Neuronal stem cell (in vitro differentiated cells): ENCODE measurements at regions not wholly inside any gene's neighbourhood (a gene's known extent, or its start where the extent isn't known, plus 50 kb on each side); places are given as distances from the start of the nearest gene placed in this dataset.

ENCODE experiments used
- DNase-seq: peaks from one replicate; pipeline ENCODE4 v3.0.0-alpha.2; 2013; ENCODE audit warnings: low spot score
- H2AFZ ChIP-seq: one replicate; pipeline ENCODE4 v1.6.1; 2013; ENCODE audit warnings: mild to moderate bottlenecking, low read length, inconsistent platforms
- H2AK5ac ChIP-seq: 2 replicates; pipeline ENCODE4 v1.6.1; 2013; ENCODE audit warnings: low read depth, mild to moderate bottlenecking, inconsistent platforms, low read length, moderate library complexity, mixed read lengths
- H2BK120ac ChIP-seq: 2 replicates; pipeline ENCODE4 v1.6.1; 2013; ENCODE audit warnings: low read depth, mild to moderate bottlenecking, inconsistent platforms, low read length, moderate library complexity, mixed read lengths
- H2BK12ac ChIP-seq: one replicate; pipeline ENCODE4 v1.6.1; 2013; ENCODE audit warnings: low read length, inconsistent platforms
- H2BK15ac ChIP-seq: 2 replicates; pipeline ENCODE4 v1.6.1; 2013; ENCODE audit warnings: mild to moderate bottlenecking, low read length, inconsistent platforms, mixed read lengths
- H2BK5ac ChIP-seq: one replicate; pipeline ENCODE4 v1.6.1; 2013; ENCODE audit warnings: inconsistent platforms, mild to moderate bottlenecking, low read length, moderate library complexity
- H3K14ac ChIP-seq: one replicate; pipeline ENCODE4 v1.6.1; 2013; ENCODE audit warnings: low read length, inconsistent platforms
- H3K18ac ChIP-seq: 2 replicates; pipeline ENCODE4 v1.6.1; 2013; ENCODE audit warnings: low read length, inconsistent platforms
- H3K23ac ChIP-seq: 2 replicates; pipeline ENCODE4 v1.6.1; 2013; ENCODE audit warnings: low read depth, mild to moderate bottlenecking, mixed read lengths, low read length, inconsistent platforms; ENCODE audit not compliant: poor library complexity
- H3K27ac ChIP-seq: replicated peaks from 3 replicates; pipeline ENCODE4 v1.5.1; 2013; ENCODE audit warnings: low read length, inconsistent platforms
- H3K27me3 ChIP-seq, 3 experiments: 2 replicates each; pipeline ENCODE4 v1.6.1; 2013; ENCODE audit warnings: low read length in 3 of 3, mild to moderate bottlenecking in 2 of 3, inconsistent platforms in 1 of 3, low read depth in 1 of 3, mixed read lengths in 1 of 3, moderate library complexity in 1 of 3; ENCODE audit not compliant: control insufficient read depth in 3 of 3, insufficient read depth in 3 of 3
- H3K36me3 ChIP-seq, 2 donors: replicated peaks in 1 of 2; 2 replicates each; pipeline ENCODE4 v1.6.1; 2013; ENCODE audit warnings: low read length in 2 of 2; ENCODE audit not compliant: control insufficient read depth in 2 of 2, insufficient read depth in 2 of 2
- H3K4ac ChIP-seq: 2 replicates; pipeline ENCODE4 v1.6.1; 2013; ENCODE audit warnings: inconsistent platforms, mild to moderate bottlenecking, low read length, moderate library complexity
- H3K4me1 ChIP-seq, 2 donors: 1 replicate in 1 of 2; 2 replicates in 1 of 2; pipeline ENCODE4 v1.6.1; 2013; ENCODE audit warnings: low read length in 2 of 2, low read depth in 1 of 2; ENCODE audit not compliant: control insufficient read depth in 2 of 2, insufficient read depth in 1 of 2
- H3K4me2 ChIP-seq: one replicate; pipeline ENCODE4 v1.6.1; 2013; ENCODE audit warnings: mild to moderate bottlenecking, low read length, inconsistent platforms; ENCODE audit not compliant: insufficient read depth, poor library complexity, severe bottlenecking
- H3K4me3 ChIP-seq, 2 donors: 2 replicates each; pipeline ENCODE4 v1.5.1; 2013; ENCODE audit warnings: low read length in 2 of 2, mild to moderate bottlenecking in 2 of 2, inconsistent platforms in 1 of 2, moderate library complexity in 1 of 2
- H3K79me1 ChIP-seq: one replicate; pipeline ENCODE4 v1.6.1; 2013; ENCODE audit warnings: low read depth, mild to moderate bottlenecking, inconsistent platforms, low read length, moderate library complexity
- H3K9ac ChIP-seq: one replicate; pipeline ENCODE4 v1.6.1; 2013; ENCODE audit warnings: mild to moderate bottlenecking, low read depth, low read length, inconsistent platforms; ENCODE audit not compliant: poor library complexity
- H3K9me3 ChIP-seq, 2 donors: replicated peaks in 1 of 2; 2 replicates each; pipeline versions ENCODE3 to v1.6.1; 2013; ENCODE audit warnings: low read length in 2 of 2, mild to moderate bottlenecking in 2 of 2, inconsistent platforms in 1 of 2, low read depth in 1 of 2, mixed read lengths in 1 of 2, moderate library complexity in 1 of 2; ENCODE audit not compliant: control insufficient read depth in 2 of 2, insufficient read depth in 1 of 2
- H4K8ac ChIP-seq: one replicate; pipeline ENCODE4 v1.6.1; 2013; ENCODE audit warnings: low read depth, mild to moderate bottlenecking, inconsistent platforms, low read length, moderate library complexity
- H4K91ac ChIP-seq: one replicate; pipeline ENCODE4 v1.6.1; 2013; ENCODE audit warnings: low read length, low read depth, mild to moderate bottlenecking, inconsistent platforms; ENCODE audit not compliant: poor library complexity
- WGBS, 2 donors: extraction: QIAGEN DNeasy Blood & Tissue Kit; methylation state at CpG; one replicate each; pipeline ENCODE4 v1.1.7; 2013; ENCODE audit warnings: missing lambda C conversion rate in 2 of 2, mixed read lengths in 1 of 2; ENCODE audit not compliant: insufficient read length in 2 of 2, insufficient replicate concordance in 1 of 2; ENCODE audit errors: extremely low coverage in 2 of 2; 5-methylcytosine and 5-hydroxymethylcytosine counted together

DNA sequence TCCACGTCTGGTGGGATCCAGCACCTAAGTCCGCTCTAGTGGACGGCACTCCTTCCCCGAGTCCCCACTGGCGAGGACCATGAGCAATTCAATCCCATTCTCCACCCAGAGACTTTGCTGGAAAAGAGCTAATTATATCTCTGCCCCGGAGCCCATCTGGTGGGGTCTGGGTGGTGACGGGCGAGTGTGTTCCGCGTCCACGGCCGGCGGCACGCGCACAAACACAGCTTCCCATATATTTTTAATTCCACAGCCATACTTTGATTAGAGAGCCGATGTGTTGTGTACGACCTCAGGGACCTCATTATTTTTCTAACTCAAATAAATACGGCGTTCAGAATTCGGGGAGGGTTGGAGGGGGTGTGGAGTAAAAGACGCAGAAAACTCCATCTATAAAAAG is 64.1 kb upstream of the ADGRE5 start:
- Histone ChIP-seq H3K9me3 (peaks cover 0 to 4% of the 10 kb centered on the region in 2 donors), H3K4me3 (no peak overlapping the region), H2BK120ac (no peak overlapping the region), H3K23ac (no peak overlapping the region), H3K9ac (no peak overlapping the region), H3K4ac (no peak overlapping the region), H4K91ac (no peak overlapping the region), H3K18ac (peak overlapping the region; percentile 27), H3K79me1 (peaks cover 2% of the 10 kb centered on the region), H3K27ac (no peak overlapping the region), H2BK15ac (no peak overlapping the region), H4K8ac (no peak overlapping the region), H2BK12ac (no peak overlapping the region), H2AK5ac (no peak overlapping the region), H3K27me3 (no peaks in the 10 kb centered on the region), H3K14ac (no peak overlapping the region), H2BK5ac (no peak overlapping the region), H3K4me1 (no peaks in the 10 kb centered on the region), H3K4me2 (no peak overlapping the region), H2AFZ (no peak overlapping the region), H3K36me3 (no peaks in the 10 kb centered on the region)
- DNase-seq, result no peak
- no CpG with 5 or more reads among the region's 21 CpGs for WGBS, 2 donors

DNA sequence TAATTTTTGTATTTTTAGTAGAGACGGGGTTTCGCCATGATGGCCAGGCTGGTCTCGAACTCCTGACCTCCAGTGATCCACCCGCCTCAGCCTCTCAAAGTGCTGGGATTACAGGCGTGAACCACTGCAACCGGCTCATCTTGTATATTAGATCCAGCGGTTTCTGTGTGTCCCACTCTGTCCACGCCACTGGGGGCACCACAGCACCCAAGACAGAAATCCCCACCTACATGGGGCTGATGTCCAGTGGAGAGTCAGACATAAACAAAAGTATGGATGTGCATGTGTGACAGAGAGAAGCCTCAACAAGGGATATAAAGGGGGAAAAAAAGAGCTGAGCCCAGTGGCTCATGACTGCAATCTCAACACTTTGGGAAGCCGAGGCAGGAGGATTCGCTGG is 65.8 kb upstream of the ADGRE5 start:
- H3K23ac ChIP-seq, result no peak overlapping the region
- H4K8ac ChIP-seq, result no peak overlapping the region
- H3K36me3 ChIP-seq, result no peaks in the 10 kb centered on the region
- H2AK5ac ChIP-seq, result no peak overlapping the region
- H3K27me3 ChIP-seq, result no peaks in the 10 kb centered on the region
- no peak overlapping the region for H2BK12ac ChIP-seq
- H2BK15ac ChIP-seq, result no peak overlapping the region
- H3K9ac ChIP-seq, result no peak overlapping the region
- no peak overlapping the region for H2AFZ ChIP-seq
- no peak overlapping the region for H3K4me3 ChIP-seq
- no peak overlapping the region for H3K27ac ChIP-seq
- H3K9me3 ChIP-seq, result peaks cover 0 to 2% of the 10 kb centered on the region in 2 donors
- no peak overlapping the region for H3K4me2 ChIP-seq
- no peak overlapping the region for H4K91ac ChIP-seq
- H3K4ac ChIP-seq, result no peak overlapping the region
- no peak for DNase-seq
- no peak overlapping the region for H2BK5ac ChIP-seq
- peaks cover 2% of the 10 kb centered on the region for H3K79me1 ChIP-seq
- H3K14ac ChIP-seq, result no peak overlapping the region
- no CpG with 5 or more reads among the region's 10 CpGs for WGBS, 2 donors
- H3K18ac ChIP-seq, result no peak overlapping the region
- no peak overlapping the region for H2BK120ac ChIP-seq
- H3K4me1 ChIP-seq, result no peaks in the 10 kb centered on the region

DNA sequence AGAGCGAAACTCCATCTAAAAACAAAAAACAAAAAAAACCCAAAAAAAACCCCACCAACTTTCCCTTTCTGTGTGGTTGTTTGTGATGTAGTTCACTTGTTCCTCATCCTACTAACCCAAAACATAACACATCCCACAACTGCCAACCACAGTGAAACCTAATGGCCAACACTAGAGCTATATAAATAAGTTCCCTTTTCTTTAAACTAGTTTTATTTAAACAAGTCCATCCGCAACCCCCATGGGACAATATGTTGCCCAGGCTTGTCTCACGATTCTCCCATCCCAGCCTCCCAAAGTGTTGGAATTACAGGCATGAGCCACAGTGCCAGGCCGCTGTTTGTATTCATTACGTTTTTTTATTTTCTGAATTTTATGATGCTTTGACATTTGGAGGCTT is 71.2 kb upstream of the ADGRE5 start:
- Histone ChIP-seq H4K91ac (no peak overlapping the region), H4K8ac (no peak overlapping the region), H3K4me3 (no peak overlapping the region), H2BK5ac (no peak overlapping the region), H2BK120ac (no peak overlapping the region), H3K4me2 (no peak overlapping the region), H3K23ac (no peak overlapping the region), H3K4ac (no peak overlapping the region), H2BK15ac (no peak overlapping the region), H3K27ac (no peak overlapping the region), H3K36me3 (no peaks in the 10 kb centered on the region), H3K14ac (no peak overlapping the region), H2AFZ (no peak overlapping the region), H2AK5ac (no peak overlapping the region), H3K9ac (no peak overlapping the region), H3K27me3 (no peaks in the 10 kb centered on the region), H3K18ac (no peak overlapping the region), H3K79me1 (peaks cover 2% of the 10 kb centered on the region), H3K4me1 (no peaks in the 10 kb centered on the region), H2BK12ac (no peak overlapping the region), H3K9me3 (no peaks in the 10 kb centered on the region)
- WGBS, 2 donors, result no CpG with 5 or more reads among the region's 5 CpGs
- DNase-seq, result no peak

DNA sequence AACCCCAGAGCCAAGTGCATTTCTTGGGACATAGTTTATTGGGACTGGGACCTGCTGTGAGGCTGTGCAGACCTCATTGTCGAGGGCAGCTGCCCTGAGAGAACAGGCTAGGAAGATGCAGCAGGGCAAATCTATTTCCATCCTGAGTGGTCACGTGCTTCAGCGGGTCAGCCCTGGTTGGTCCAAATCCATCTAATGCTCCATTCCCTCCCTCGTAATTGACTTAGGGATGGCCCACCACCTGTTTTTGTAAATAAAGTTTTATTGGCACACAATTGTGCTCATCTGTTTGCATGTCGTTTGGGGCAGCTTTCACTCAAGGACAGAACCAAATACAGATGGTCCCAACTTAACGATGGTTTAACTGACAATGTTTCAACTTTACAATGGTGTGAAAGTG is 75.5 kb upstream of the ADGRE5 start:
- H3K27ac ChIP-seq, result no peak overlapping the region
- H2AK5ac ChIP-seq, result no peak overlapping the region
- H3K4me3 ChIP-seq, result no peak overlapping the region
- no peak overlapping the region for H3K14ac ChIP-seq
- no peak overlapping the region for H2AFZ ChIP-seq
- H3K4ac ChIP-seq, result no peak overlapping the region
- H2BK120ac ChIP-seq, result no peak overlapping the region
- H3K79me1 ChIP-seq, result no peaks in the 10 kb centered on the region
- no peaks in the 10 kb centered on the region for H3K9me3 ChIP-seq
- no peak for DNase-seq
- H2BK5ac ChIP-seq, result no peak overlapping the region
- H4K91ac ChIP-seq, result no peak overlapping the region
- no peak overlapping the region for H3K4me2 ChIP-seq
- H2BK12ac ChIP-seq, result no peak overlapping the region
- H3K9ac ChIP-seq, result no peak overlapping the region
- no peaks in the 10 kb centered on the region for H3K27me3 ChIP-seq
- H3K18ac ChIP-seq, result no peak overlapping the region
- H4K8ac ChIP-seq, result no peak overlapping the region
- no peak overlapping the region for H2BK15ac ChIP-seq
- no peaks in the 10 kb centered on the region for H3K36me3 ChIP-seq
- no CpG with 5 or more reads among the region's 6 CpGs for WGBS, 2 donors
- H3K4me1 ChIP-seq, result no peaks in the 10 kb centered on the region
- no peak overlapping the region for H3K23ac ChIP-seq
